Naive thymus-derived CD4-positive, alpha-beta T cell (primary cell): ENCODE measurements at regions not wholly inside any gene's neighbourhood (a gene's known extent, or its start where the extent isn't known, plus 50 kb on each side); places are given as distances from the start of the nearest gene placed in this dataset.

Experiments
- ATAC-seq: fragments of 150-1000 bp; cut with Tn5 transposase; 2 replicates; pipeline ENCODE4 v1.10.0; 2021; ENCODE audit warnings: mild to moderate bottlenecking, moderate library complexity
- CTCF ChIA-PET: fragments of 350-600 bp; sonication (Branson Sonifier 250); formaldehyde crosslinking; loops from one replicate; lab custom pipeline; 2021; ENCODE audit warnings: antibody characterized with exemption; lab: Charles Lee
- POLR2A ChIA-PET: fragments of 350-600 bp; sonication (Branson Sonifier 250); formaldehyde crosslinking; loops from one replicate; lab custom pipeline; 2021; ENCODE audit warnings: antibody characterized with exemption, inconsistent platforms; lab: Charles Lee
- DNase-seq, 9 donors: peaks; one replicate each; pipeline versions ENCODE4 v3.0.0 to v3.0.0-alpha.2; 2020 to 2022; ENCODE audit warnings: mixed read lengths in 1 of 9
- H3K27ac ChIP-seq: one replicate; pipeline ENCODE4 v1.7.0; 2013; ENCODE audit warnings: mild to moderate bottlenecking, low read depth, low read length, moderate library complexity
- H3K27me3 ChIP-seq, 2 donors: one replicate each; pipeline ENCODE4 v1.7.0; 2013; ENCODE audit warnings: low read length in 2 of 2, mild to moderate bottlenecking in 2 of 2, moderate library complexity in 2 of 2; ENCODE audit not compliant: control insufficient read depth in 2 of 2, insufficient read depth in 2 of 2
- H3K36me3 ChIP-seq, 3 experiments: 1 replicate in 2 of 3; 2 replicates in 1 of 3; pipeline ENCODE4 v1.7.0; 2013; ENCODE audit warnings: low read length in 3 of 3, mild to moderate bottlenecking in 3 of 3, moderate library complexity in 1 of 3; ENCODE audit not compliant: insufficient read depth in 3 of 3, control insufficient read depth in 2 of 3
- H3K4me1 ChIP-seq, 2 donors: one replicate each; pipeline ENCODE4 v1.7.0; 2013; ENCODE audit warnings: low read length in 2 of 2, mild to moderate bottlenecking in 2 of 2, moderate library complexity in 1 of 2; ENCODE audit not compliant: control insufficient read depth in 2 of 2, insufficient read depth in 2 of 2
- H3K4me3 ChIP-seq: 2 replicates; pipeline ENCODE4 v1.7.0; 2013; ENCODE audit warnings: mild to moderate bottlenecking, low read length
- H3K9me3 ChIP-seq, 3 experiments: 1 replicate in 2 of 3; 2 replicates in 1 of 3; pipeline ENCODE4 v1.7.0; 2013; ENCODE audit warnings: low read length in 3 of 3; ENCODE audit not compliant: control insufficient read depth in 2 of 3
- H3K27ac Mint-ChIP-seq, 9 donors: one replicate each; pipeline ENCODE4 v1.8.0; 2020 to 2022; ENCODE audit warnings: mixed read lengths in 9 of 9, mild to moderate bottlenecking in 8 of 9, moderate library complexity in 5 of 9, inconsistent platforms in 2 of 9
- H3K27me3 Mint-ChIP-seq, 5 donors: one replicate each; pipeline ENCODE4 v1.8.0; 2021 to 2022; ENCODE audit warnings: mixed read lengths in 5 of 5, mild to moderate bottlenecking in 1 of 5
- H3K36me3 Mint-ChIP-seq, 5 donors: one replicate each; pipeline ENCODE4 v1.8.0; 2020 to 2022; ENCODE audit warnings: mixed read lengths in 5 of 5, mild to moderate bottlenecking in 3 of 5, inconsistent platforms in 1 of 5
- H3K4me1 Mint-ChIP-seq, 7 donors: one replicate each; pipeline ENCODE4 v1.8.0; 2020 to 2022; ENCODE audit warnings: mixed read lengths in 7 of 7, mild to moderate bottlenecking in 3 of 7, inconsistent platforms in 1 of 7
- H3K4me3 Mint-ChIP-seq, 10 donors: one replicate each; pipeline ENCODE4 v1.8.0; 2020 to 2022; ENCODE audit warnings: mild to moderate bottlenecking in 10 of 10, mixed read lengths in 10 of 10, moderate library complexity in 6 of 10, inconsistent platforms in 2 of 10
- H3K9me3 Mint-ChIP-seq, 11 donors: one replicate each; pipeline ENCODE4 v1.8.0; 2020 to 2022; ENCODE audit warnings: mixed read lengths in 11 of 11, mild to moderate bottlenecking in 4 of 11, inconsistent platforms in 1 of 11, moderate library complexity in 1 of 11
- intact Hi-C, 2 donors: fragments of 100-400 bp; cut with micrococcal nuclease; formaldehyde crosslinking; loops; one replicate each; pipeline ENCODE4 v1.15.1; 2023

GRCh38 chr6:22036699-22037098, 260.1 kb downstream of the PRL start:
- ATAC-seq (no peak), DNase-seq (no peak)
- no peak overlapping the region for H3K27ac ChIP-seq
- peaks cover 0 to 17% (median 5%) of the 10 kb centered on the region in 5 donors for H3K27me3 Mint-ChIP-seq
- intact Hi-C loops, result no loop called here
- no peaks in the 10 kb centered on the region for H3K36me3 ChIP-seq
- no peak overlapping the region for H3K27ac Mint-ChIP-seq
- H3K9me3 Mint-ChIP-seq, result peaks cover 1 to 19% (median 8%) of the 10 kb centered on the region in 11 donors
- peaks cover 0 to 4% (median 0%) of the 10 kb centered on the region in 5 donors for H3K36me3 Mint-ChIP-seq
- H3K4me3 ChIP-seq, result no peak overlapping the region
- H3K4me3 Mint-ChIP-seq, result peak overlapping the region in 1 of 10 donors; percentile 26
- CTCF ChIA-PET, result no interaction called here
- no peaks in the 10 kb centered on the region for H3K4me1 ChIP-seq
- H3K9me3 ChIP-seq, result no peaks in the 10 kb centered on the region
- POLR2A ChIA-PET, result no interaction called here
- H3K4me1 Mint-ChIP-seq, result peaks cover 0 to 6% (median 1%) of the 10 kb centered on the region in 7 donors
- no peaks in the 10 kb centered on the region for H3K27me3 ChIP-seq

GRCh38 chr6:22041797-22042480, 254.9 kb downstream of the PRL start:
- ChIA-PET CTCF (interaction anchor here (0.7 kb wide), 1 partner anchor 31 kb away, joined by 4 read pairs; no protein-coding TSS in a partner anchor), POLR2A (no interaction called here)
- DNase-seq (no peak), ATAC-seq (no peak)
- intact Hi-C loops, result no loop called here
- Mint-ChIP-seq H3K4me1 (peaks cover 2 to 22% (median 6%) of the 10 kb centered on the region in 7 donors), H3K9me3 (peaks cover 1 to 23% (median 10%) of the 10 kb centered on the region in 11 donors), H3K4me3 (no peak overlapping the region), H3K27ac (no peak overlapping the region), H3K36me3 (peaks cover 0 to 4% (median 0%) of the 10 kb centered on the region in 5 donors), H3K27me3 (peaks cover 0 to 8% (median 5%) of the 10 kb centered on the region in 5 donors)
- Histone ChIP-seq H3K4me1 (no peaks in the 10 kb centered on the region), H3K9me3 (no peaks in the 10 kb centered on the region), H3K4me3 (no peak overlapping the region), H3K36me3 (no peaks in the 10 kb centered on the region), H3K27ac (no peak overlapping the region), H3K27me3 (no peaks in the 10 kb centered on the region)

GRCh38 chr6:22042706-22043105, 254.1 kb downstream of the PRL start:
- no peaks in the 10 kb centered on the region for H3K9me3 ChIP-seq
- DNase-seq (no peak), ATAC-seq (no peak)
- H3K4me1 Mint-ChIP-seq, result peaks cover 2 to 22% (median 6%) of the 10 kb centered on the region in 7 donors
- no peaks in the 10 kb centered on the region for H3K36me3 ChIP-seq
- no peak overlapping the region for H3K27ac ChIP-seq
- H3K27me3 Mint-ChIP-seq, result peaks cover 0 to 6% (median 2%) of the 10 kb centered on the region in 5 donors
- ChIA-PET POLR2A (no interaction called here), CTCF (interaction anchor here (0.7 kb wide), 1 partner anchor 30 kb away, joined by 4 read pairs; no protein-coding TSS in a partner anchor)
- intact Hi-C loops, result no loop called here
- H3K4me3 Mint-ChIP-seq, result no peak overlapping the region
- peaks cover 1 to 23% (median 10%) of the 10 kb centered on the region in 11 donors for H3K9me3 Mint-ChIP-seq
- H3K27me3 ChIP-seq, result no peaks in the 10 kb centered on the region
- peaks cover 0 to 4% (median 2%) of the 10 kb centered on the region in 5 donors for H3K36me3 Mint-ChIP-seq
- H3K4me3 ChIP-seq, result no peak overlapping the region
- H3K27ac Mint-ChIP-seq, result peak overlapping the region in 1 of 9 donors; percentile 26
- no peaks in the 10 kb centered on the region for H3K4me1 ChIP-seq

GRCh38 chr6:22043284-22043962, 253.4 kb downstream of the PRL start:
- CTCF ChIA-PET, result no interaction called here
- Histone ChIP-seq H3K27ac (no peak overlapping the region), H3K9me3 (no peaks in the 10 kb centered on the region), H3K36me3 (no peaks in the 10 kb centered on the region), H3K27me3 (no peaks in the 10 kb centered on the region), H3K4me1 (no peaks in the 10 kb centered on the region), H3K4me3 (no peak overlapping the region)
- ATAC-seq, result no peak
- peak overlapping the region in 1 of 9 donors; percentile 49 for H3K27ac Mint-ChIP-seq
- POLR2A ChIA-PET, result no interaction called here
- peaks cover 0 to 4% (median 0%) of the 10 kb centered on the region in 5 donors for H3K27me3 Mint-ChIP-seq
- H3K9me3 Mint-ChIP-seq, result peaks cover 1 to 23% (median 10%) of the 10 kb centered on the region in 11 donors
- peak overlapping the region in 1 of 10 donors; percentile 5 for H3K4me3 Mint-ChIP-seq
- intact Hi-C loops, result no loop called here
- DNase-seq, result no peak
- H3K36me3 Mint-ChIP-seq, result peaks cover 0 to 4% (median 3%) of the 10 kb centered on the region in 5 donors
- H3K4me1 Mint-ChIP-seq, result peaks cover 2 to 22% (median 6%) of the 10 kb centered on the region in 7 donors

- DNase-seq (peak in 5 of 9 donors; percentile 19 to 59 (median 31)), ATAC-seq (peak; percentile 41)
- Mint-ChIP-seq H3K27ac (peak overlapping the region in 4 of 9 donors; percentile 33 to 95 (median 70)), H3K4me3 (peak overlapping the region in 4 of 10 donors; percentile 0 to 79 (median 54)), H3K9me3 (peaks cover 0 to 14% (median 5%) of the 10 kb centered on the region in 11 donors), H3K4me1 (peaks cover 2 to 22% (median 6%) of the 10 kb centered on the region in 7 donors), H3K27me3 (no peaks in the 10 kb centered on the region), H3K36me3 (peaks cover 0 to 4% (median 0%) of the 10 kb centered on the region in 5 donors)
- intact Hi-C loops, result no loop called here
- ChIA-PET POLR2A (no interaction called here), CTCF (no interaction called here)
- Histone ChIP-seq H3K27me3 (no peaks in the 10 kb centered on the region), H3K4me1 (no peaks in the 10 kb centered on the region), H3K27ac (no peak overlapping the region), H3K4me3 (no peak overlapping the region), H3K36me3 (no peaks in the 10 kb centered on the region), H3K9me3 (no peaks in the 10 kb centered on the region)
Observed at GRCh38 chr6:22045261-22045912, 251.4 kb downstream of the PRL start.

DNA sequence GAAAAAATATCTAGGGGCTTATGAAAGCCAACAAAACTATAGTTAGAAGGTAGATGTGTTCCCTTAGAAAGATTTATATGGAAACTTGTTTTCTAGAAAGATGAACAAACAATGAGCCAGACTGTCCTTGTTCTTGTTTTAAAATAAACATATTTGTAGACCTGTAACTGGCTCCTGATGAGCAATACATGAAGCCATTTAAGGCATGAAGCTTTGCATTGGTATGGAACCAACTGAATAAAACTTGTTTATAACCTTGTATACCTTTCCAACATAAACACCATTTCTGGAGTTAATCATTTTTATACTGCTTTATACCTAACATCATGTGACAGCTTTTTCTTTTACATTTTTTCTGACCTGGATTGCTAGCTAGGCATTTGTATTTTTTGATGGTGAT, 247.8 kb downstream of the PRL start:
- Histone ChIP-seq H3K4me3 (no peak overlapping the region), H3K9me3 (no peaks in the 10 kb centered on the region), H3K4me1 (no peaks in the 10 kb centered on the region), H3K27me3 (no peaks in the 10 kb centered on the region), H3K27ac (no peak overlapping the region), H3K36me3 (no peaks in the 10 kb centered on the region)
- CTCF ChIA-PET, result no interaction called here
- H3K4me1 Mint-ChIP-seq, result peaks cover 2 to 27% (median 6%) of the 10 kb centered on the region in 7 donors
- peaks cover 0 to 7% (median 1%) of the 10 kb centered on the region in 11 donors for H3K9me3 Mint-ChIP-seq
- DNase-seq, result no peak
- H3K4me3 Mint-ChIP-seq, result no peak overlapping the region
- H3K36me3 Mint-ChIP-seq, result peaks cover 0 to 4% (median 0%) of the 10 kb centered on the region in 5 donors
- no peaks in the 10 kb centered on the region for H3K27me3 Mint-ChIP-seq
- POLR2A ChIA-PET, result no interaction called here
- intact Hi-C loops, result no loop called here
- no peak overlapping the region for H3K27ac Mint-ChIP-seq
- no peak for ATAC-seq
